ENCODE measurements at regions not wholly inside any gene's neighbourhood (a gene's known extent, or its start where the extent isn't known, plus 50 kb on each side); places are given as distances from the start of the nearest gene placed in this dataset.

- Mint-ChIP-seq H3K4me1 (peaks cover 9% of the 10 kb centered on the region), H3K27ac (ENCODE audit: unreplicated experiment) (no peak overlapping the region), H3K36me3 (ENCODE audit: low read depth) (no peaks in the 10 kb centered on the region), H3K9me3 (no peaks in the 10 kb centered on the region), H3K27me3 (ENCODE audit: low read depth) (no peaks in the 10 kb centered on the region), H3K4me3 (no peak overlapping the region)
- DNase-seq (ENCODE audit: low read depth, low spot score) = no peak
- TF ChIP-seq, protein P1, sequence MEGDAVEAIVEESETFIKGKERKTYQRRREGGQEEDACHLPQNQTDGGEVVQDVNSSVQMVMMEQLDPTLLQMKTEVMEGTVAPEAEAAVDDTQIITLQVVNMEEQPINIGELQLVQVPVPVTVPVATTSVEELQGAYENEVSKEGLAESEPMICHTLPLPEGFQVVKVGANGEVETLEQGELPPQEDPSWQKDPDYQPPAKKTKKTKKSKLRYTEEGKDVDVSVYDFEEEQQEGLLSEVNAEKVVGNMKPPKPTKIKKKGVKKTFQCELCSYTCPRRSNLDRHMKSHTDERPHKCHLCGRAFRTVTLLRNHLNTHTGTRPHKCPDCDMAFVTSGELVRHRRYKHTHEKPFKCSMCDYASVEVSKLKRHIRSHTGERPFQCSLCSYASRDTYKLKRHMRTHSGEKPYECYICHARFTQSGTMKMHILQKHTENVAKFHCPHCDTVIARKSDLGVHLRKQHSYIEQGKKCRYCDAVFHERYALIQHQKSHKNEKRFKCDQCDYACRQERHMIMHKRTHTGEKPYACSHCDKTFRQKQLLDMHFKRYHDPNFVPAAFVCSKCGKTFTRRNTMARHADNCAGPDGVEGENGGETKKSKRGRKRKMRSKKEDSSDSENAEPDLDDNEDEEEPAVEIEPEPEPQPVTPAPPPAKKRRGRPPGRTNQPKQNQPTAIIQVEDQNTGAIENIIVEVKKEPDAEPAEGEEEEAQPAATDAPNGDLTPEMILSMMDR (conservative IDR thresholded peaks at IDR 0.05) = no peak
These were observed 882.6 kb downstream of the LTN1 start for GRCh38 chr21:28110074-28110473.

GRCh38 chr21:28106370-28106890 is 886.2 kb downstream of the LTN1 start:
- no peak for DNase-seq (ENCODE audit: low read depth, low spot score)
- no peaks in the 10 kb centered on the region for H3K36me3 Mint-ChIP-seq (ENCODE audit: low read depth)
- no peaks in the 10 kb centered on the region for H3K27me3 Mint-ChIP-seq (ENCODE audit: low read depth)
- H3K27ac Mint-ChIP-seq (ENCODE audit: unreplicated experiment) = no peak overlapping the region
- TF ChIP-seq, protein P1 (conservative IDR thresholded peaks at IDR 0.05) = no peak
- H3K4me1 Mint-ChIP-seq = peaks cover 4% of the 10 kb centered on the region
- no peaks in the 10 kb centered on the region for H3K9me3 Mint-ChIP-seq
- H3K4me3 Mint-ChIP-seq = no peak overlapping the region

- Mint-ChIP-seq H3K36me3 (ENCODE audit: low read depth) (no peaks in the 10 kb centered on the region), H3K27ac (ENCODE audit: unreplicated experiment) (no peak overlapping the region), H3K4me1 (peaks cover 7% of the 10 kb centered on the region), H3K9me3 (no peaks in the 10 kb centered on the region), H3K27me3 (ENCODE audit: low read depth) (no peaks in the 10 kb centered on the region), H3K4me3 (no peak overlapping the region)
- no peak for DNase-seq (ENCODE audit: low read depth, low spot score)
- TF ChIP-seq, protein P1 (conservative IDR thresholded peaks at IDR 0.05) = no peak
These were observed 888.3 kb downstream of the LTN1 start for GRCh38 chr21:28104346-28104745.

- TF ChIP-seq, protein P1 (conservative IDR thresholded peaks at IDR 0.05) = no peak
- Mint-ChIP-seq H3K27me3 (ENCODE audit: low read depth) (no peaks in the 10 kb centered on the region), H3K27ac (ENCODE audit: unreplicated experiment) (no peak overlapping the region), H3K9me3 (peaks cover 2% of the 10 kb centered on the region), H3K36me3 (ENCODE audit: low read depth) (no peaks in the 10 kb centered on the region), H3K4me1 (peaks cover 7% of the 10 kb centered on the region), H3K4me3 (no peak overlapping the region)
- no peak for DNase-seq (ENCODE audit: low read depth, low spot score)
These were observed 892.3 kb downstream of the LTN1 start for GRCh38 chr21:28100366-28100765.

DNA sequence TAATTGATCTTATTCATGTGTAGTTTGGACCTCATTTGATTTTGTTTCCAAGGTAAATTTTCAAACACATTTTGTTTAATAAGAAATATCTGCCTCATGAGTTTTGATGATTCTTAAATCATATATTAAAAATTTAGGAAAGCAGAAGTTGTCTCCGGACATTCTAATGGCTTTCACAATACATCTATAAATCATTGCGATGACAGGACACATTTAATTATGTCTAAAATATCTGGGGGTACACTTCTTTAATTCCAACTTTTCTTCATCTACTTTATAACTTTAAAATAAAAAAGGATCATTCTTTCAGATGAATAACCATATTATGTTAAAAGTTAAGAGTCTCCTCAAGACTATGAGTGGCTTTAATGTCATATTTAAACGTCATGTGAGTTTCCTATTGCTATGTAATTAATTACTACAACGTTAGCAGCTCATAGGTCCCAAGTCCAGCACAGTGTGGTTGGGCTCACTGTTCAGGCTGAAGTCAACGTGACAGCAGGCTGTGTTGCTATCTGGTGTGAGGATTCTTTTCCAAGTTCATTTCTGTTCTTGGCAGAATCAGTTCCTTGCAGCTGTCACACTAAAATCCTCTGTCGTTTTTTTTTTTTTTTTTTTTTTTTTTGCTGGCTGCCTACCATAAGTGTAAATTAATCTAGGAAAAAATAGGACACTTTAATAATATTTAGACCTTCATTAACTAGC is 893.5 kb downstream of the LTN1 start:
- peaks cover 7% of the 10 kb centered on the region for H3K4me1 Mint-ChIP-seq
- no peak for DNase-seq (ENCODE audit: low read depth, low spot score)
- no peaks in the 10 kb centered on the region for H3K36me3 Mint-ChIP-seq (ENCODE audit: low read depth)
- TF ChIP-seq, protein P1 (conservative IDR thresholded peaks at IDR 0.05) = no peak
- H3K9me3 Mint-ChIP-seq = peaks cover 2% of the 10 kb centered on the region
- no peak overlapping the region for H3K4me3 Mint-ChIP-seq
- H3K27ac Mint-ChIP-seq (ENCODE audit: unreplicated experiment) = no peak overlapping the region
- no peaks in the 10 kb centered on the region for H3K27me3 Mint-ChIP-seq (ENCODE audit: low read depth)

All from neural crest cell (in vitro differentiated cells).